ENCODE measurements at regions not wholly inside any gene's neighbourhood (a gene's known extent, or its start where the extent isn't known, plus 50 kb on each side); places are given as distances from the start of the nearest gene placed in this dataset.

GRCh38 chr7:42552227-42552626 lies 315.2 kb upstream of the GLI3 start:
- no peaks in the 10 kb centered on the region for H3K27me3 ChIP-seq (ENCODE audit: insufficient read depth)
- no peaks in the 10 kb centered on the region for H3K36me3 ChIP-seq (replicated peaks in 1 of 2; ENCODE audit: control insufficient read depth in 1 of 2, insufficient read depth in 2 of 2, low read length in 1 of 2)
- POLR2A ChIA-PET: no interaction called here
- H3K4me3 ChIP-seq (ENCODE audit: low read depth in 2 of 2, low read length in 1 of 2): no peak overlapping the region
- TF ChIP-seq, protein P1, sequence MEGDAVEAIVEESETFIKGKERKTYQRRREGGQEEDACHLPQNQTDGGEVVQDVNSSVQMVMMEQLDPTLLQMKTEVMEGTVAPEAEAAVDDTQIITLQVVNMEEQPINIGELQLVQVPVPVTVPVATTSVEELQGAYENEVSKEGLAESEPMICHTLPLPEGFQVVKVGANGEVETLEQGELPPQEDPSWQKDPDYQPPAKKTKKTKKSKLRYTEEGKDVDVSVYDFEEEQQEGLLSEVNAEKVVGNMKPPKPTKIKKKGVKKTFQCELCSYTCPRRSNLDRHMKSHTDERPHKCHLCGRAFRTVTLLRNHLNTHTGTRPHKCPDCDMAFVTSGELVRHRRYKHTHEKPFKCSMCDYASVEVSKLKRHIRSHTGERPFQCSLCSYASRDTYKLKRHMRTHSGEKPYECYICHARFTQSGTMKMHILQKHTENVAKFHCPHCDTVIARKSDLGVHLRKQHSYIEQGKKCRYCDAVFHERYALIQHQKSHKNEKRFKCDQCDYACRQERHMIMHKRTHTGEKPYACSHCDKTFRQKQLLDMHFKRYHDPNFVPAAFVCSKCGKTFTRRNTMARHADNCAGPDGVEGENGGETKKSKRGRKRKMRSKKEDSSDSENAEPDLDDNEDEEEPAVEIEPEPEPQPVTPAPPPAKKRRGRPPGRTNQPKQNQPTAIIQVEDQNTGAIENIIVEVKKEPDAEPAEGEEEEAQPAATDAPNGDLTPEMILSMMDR (IDR thresholded peaks at IDR 0.05): no peak
- TF ChIP-seq TCF12 (IDR thresholded peaks at IDR 0.05) (no peak), RXRA (IDR thresholded peaks at IDR 0.05; ENCODE audit: borderline replicate concordance, low read depth) (no peak), FOXJ3 (CRISPR knock-in tag; IDR thresholded peaks at IDR 0.05) (no peak), ELF1 (IDR thresholded peaks at IDR 0.05) (no peak)
- TF ChIP-seq, protein P2, sequence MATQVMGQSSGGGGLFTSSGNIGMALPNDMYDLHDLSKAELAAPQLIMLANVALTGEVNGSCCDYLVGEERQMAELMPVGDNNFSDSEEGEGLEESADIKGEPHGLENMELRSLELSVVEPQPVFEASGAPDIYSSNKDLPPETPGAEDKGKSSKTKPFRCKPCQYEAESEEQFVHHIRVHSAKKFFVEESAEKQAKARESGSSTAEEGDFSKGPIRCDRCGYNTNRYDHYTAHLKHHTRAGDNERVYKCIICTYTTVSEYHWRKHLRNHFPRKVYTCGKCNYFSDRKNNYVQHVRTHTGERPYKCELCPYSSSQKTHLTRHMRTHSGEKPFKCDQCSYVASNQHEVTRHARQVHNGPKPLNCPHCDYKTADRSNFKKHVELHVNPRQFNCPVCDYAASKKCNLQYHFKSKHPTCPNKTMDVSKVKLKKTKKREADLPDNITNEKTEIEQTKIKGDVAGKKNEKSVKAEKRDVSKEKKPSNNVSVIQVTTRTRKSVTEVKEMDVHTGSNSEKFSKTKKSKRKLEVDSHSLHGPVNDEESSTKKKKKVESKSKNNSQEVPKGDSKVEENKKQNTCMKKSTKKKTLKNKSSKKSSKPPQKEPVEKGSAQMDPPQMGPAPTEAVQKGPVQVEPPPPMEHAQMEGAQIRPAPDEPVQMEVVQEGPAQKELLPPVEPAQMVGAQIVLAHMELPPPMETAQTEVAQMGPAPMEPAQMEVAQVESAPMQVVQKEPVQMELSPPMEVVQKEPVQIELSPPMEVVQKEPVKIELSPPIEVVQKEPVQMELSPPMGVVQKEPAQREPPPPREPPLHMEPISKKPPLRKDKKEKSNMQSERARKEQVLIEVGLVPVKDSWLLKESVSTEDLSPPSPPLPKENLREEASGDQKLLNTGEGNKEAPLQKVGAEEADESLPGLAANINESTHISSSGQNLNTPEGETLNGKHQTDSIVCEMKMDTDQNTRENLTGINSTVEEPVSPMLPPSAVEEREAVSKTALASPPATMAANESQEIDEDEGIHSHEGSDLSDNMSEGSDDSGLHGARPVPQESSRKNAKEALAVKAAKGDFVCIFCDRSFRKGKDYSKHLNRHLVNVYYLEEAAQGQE (IDR thresholded peaks at IDR 0.05; ENCODE audit: low read depth, low read length): no peak
- TF ChIP-seq, protein P3, sequence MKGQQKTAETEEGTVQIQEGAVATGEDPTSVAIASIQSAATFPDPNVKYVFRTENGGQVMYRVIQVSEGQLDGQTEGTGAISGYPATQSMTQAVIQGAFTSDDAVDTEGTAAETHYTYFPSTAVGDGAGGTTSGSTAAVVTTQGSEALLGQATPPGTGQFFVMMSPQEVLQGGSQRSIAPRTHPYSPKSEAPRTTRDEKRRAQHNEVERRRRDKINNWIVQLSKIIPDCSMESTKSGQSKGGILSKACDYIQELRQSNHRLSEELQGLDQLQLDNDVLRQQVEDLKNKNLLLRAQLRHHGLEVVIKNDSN (IDR thresholded peaks at IDR 0.05; ENCODE audit: borderline replicate concordance, low read depth): no peak
- H3K4me1 ChIP-seq (ENCODE audit: control insufficient read depth in 1 of 2, insufficient read depth in 2 of 2, low read depth in 1 of 2, low read length in 1 of 2): no peaks in the 10 kb centered on the region
- CTCF ChIA-PET: no interaction called here
- no peaks in the 10 kb centered on the region for H3K79me2 ChIP-seq (ENCODE audit: insufficient read depth)
- no peaks in the 10 kb centered on the region for H3F3A ChIP-seq (replicated peaks; ENCODE audit: insufficient read depth)
- H3K9me2 ChIP-seq: no peaks in the 10 kb centered on the region
- no peak overlapping the region for H3K9ac ChIP-seq
- H2AFZ ChIP-seq (ENCODE audit: low read depth): no peak overlapping the region
- no peak overlapping the region for H3K4me2 ChIP-seq
- H3K27ac ChIP-seq (ENCODE audit: low read depth in 2 of 2, low read length in 1 of 2): no peak overlapping the region
- H3K9me3 ChIP-seq: no peaks in the 10 kb centered on the region
- no peak for DNase-seq
- H4K20me1 ChIP-seq (ENCODE audit: insufficient read depth): no peaks in the 10 kb centered on the region

DNA sequence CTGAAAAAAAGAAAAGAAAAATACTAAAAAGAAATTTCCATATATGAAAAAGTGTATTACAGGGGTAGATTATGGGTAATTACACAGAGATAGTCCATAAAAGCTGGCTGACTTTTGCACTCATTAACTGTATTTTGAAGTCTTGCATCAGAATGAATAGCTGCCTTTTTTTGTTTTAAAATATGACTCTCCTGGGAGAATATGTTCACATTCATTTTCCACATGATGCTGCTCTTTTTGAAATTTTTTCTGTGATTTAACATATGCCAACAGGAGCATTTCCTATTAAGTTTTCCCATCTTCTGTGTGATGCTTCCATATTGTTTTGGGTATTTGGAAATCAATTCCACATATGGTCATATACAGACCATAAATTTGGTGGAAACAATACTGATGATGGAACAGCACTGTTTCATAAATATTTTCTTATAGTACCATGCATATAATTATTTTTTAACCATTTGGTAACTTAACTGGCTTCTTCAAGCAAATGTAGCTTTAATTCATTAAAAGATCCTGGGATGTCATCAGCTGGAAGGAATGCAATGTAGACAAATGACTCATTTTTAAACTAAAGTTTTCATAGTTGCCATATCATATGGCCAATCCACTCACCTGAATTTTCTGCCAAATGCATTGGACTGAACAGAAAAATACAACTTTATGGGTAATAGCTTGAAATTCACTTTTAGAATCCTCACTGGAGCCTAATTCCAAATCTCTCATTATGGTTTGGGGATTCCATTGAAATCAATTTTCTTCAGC lies 313.9 kb upstream of the GLI3 start:
- Histone ChIP-seq H4K20me1 (ENCODE audit: insufficient read depth) (no peaks in the 10 kb centered on the region), H3F3A (replicated peaks; ENCODE audit: insufficient read depth) (no peaks in the 10 kb centered on the region), H3K36me3 (replicated peaks in 1 of 2; ENCODE audit: control insufficient read depth in 1 of 2, insufficient read depth in 2 of 2, low read length in 1 of 2) (no peaks in the 10 kb centered on the region), H3K4me3 (ENCODE audit: low read depth in 2 of 2, low read length in 1 of 2) (no peak overlapping the region), H3K79me2 (ENCODE audit: insufficient read depth) (no peaks in the 10 kb centered on the region), H3K9me2 (no peaks in the 10 kb centered on the region), H3K27me3 (ENCODE audit: insufficient read depth) (no peaks in the 10 kb centered on the region), H3K4me2 (no peak overlapping the region), H2AFZ (ENCODE audit: low read depth) (no peak overlapping the region), H3K4me1 (ENCODE audit: control insufficient read depth in 1 of 2, insufficient read depth in 2 of 2, low read depth in 1 of 2, low read length in 1 of 2) (no peaks in the 10 kb centered on the region), H3K9me3 (peaks cover 7% of the 10 kb centered on the region; the same call in 1 of the 2 replicates), H3K27ac (ENCODE audit: low read depth in 2 of 2, low read length in 1 of 2) (no peak overlapping the region), H3K9ac (no peak overlapping the region)
- no peak for DNase-seq
- no peak for TF ChIP-seq CHD2 (IDR thresholded peaks at IDR 0.05; ENCODE audit: low read length, partially characterized antibody)
- no peak for TF ChIP-seq ELF1 (IDR thresholded peaks at IDR 0.05)
- TF ChIP-seq FOSL2 (IDR thresholded peaks at IDR 0.05; ENCODE audit: borderline replicate concordance, low read depth): no peak
- no peak for TF ChIP-seq RAD21 (IDR thresholded peaks at IDR 0.05; ENCODE audit: low read length)
- no peak for TF ChIP-seq SMC3 (IDR thresholded peaks at IDR 0.05; ENCODE audit: low read depth, low read length)
- no peak for TF ChIP-seq MXI1 (IDR thresholded peaks at IDR 0.05; ENCODE audit: low read depth, low read length)
- ChIA-PET CTCF (interaction anchor here (1.0 kb wide), 1 partner anchor 13 kb away, joined by 3 read pairs; no protein-coding TSS in a partner anchor), POLR2A (no interaction called here)

Data from SK-N-SH (cell line).